ENCODE measurements at regions not wholly inside any gene's neighbourhood (a gene's known extent, or its start where the extent isn't known, plus 50 kb on each side); places are given as distances from the start of the nearest gene placed in this dataset.
"Not testable (repeated sequence)": the region's sequence is repeated elsewhere in the genome, so short reads cannot be mapped to it uniquely, and the experiment has no call there.

DNA sequence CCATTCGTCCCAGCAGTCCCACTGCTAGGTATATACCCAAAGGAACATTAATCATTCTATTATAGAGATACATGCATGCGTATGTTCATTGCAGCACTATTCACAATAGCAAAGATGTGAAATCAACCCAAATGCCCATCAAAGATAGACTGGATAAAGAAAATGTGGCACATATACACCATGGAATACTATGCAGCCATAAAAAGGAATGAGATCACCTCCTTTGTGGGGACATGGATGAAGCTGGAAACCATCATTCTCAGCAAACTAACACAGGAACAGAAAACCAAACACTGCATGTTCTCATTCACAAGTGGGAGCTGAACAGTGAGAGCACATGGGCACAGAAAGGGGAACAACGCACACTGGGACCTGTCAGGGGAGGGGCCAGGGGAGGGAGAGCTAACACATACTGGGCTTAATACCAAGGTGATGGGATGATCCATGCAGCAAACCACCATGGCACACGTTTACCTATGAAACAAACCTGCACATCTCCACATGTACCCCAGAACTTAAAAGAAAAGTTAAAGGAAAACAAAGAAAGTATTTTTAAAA, 183.3 kb upstream of the PFKP start:
- TF ChIP-seq EP300 (IDR thresholded peaks at IDR 0.05) = not testable (repeated sequence)
- TF ChIP-seq, protein P1, sequence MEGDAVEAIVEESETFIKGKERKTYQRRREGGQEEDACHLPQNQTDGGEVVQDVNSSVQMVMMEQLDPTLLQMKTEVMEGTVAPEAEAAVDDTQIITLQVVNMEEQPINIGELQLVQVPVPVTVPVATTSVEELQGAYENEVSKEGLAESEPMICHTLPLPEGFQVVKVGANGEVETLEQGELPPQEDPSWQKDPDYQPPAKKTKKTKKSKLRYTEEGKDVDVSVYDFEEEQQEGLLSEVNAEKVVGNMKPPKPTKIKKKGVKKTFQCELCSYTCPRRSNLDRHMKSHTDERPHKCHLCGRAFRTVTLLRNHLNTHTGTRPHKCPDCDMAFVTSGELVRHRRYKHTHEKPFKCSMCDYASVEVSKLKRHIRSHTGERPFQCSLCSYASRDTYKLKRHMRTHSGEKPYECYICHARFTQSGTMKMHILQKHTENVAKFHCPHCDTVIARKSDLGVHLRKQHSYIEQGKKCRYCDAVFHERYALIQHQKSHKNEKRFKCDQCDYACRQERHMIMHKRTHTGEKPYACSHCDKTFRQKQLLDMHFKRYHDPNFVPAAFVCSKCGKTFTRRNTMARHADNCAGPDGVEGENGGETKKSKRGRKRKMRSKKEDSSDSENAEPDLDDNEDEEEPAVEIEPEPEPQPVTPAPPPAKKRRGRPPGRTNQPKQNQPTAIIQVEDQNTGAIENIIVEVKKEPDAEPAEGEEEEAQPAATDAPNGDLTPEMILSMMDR (IDR thresholded peaks at IDR 0.05) = not testable (repeated sequence)

Measured in suprapubic skin (tissue), 3 donors.